Adrenal gland (tissue), 9 donors: ENCODE measurements at regions not wholly inside any gene's neighbourhood (a gene's known extent, or its start where the extent isn't known, plus 50 kb on each side); places are given as distances from the start of the nearest gene placed in this dataset.

Source experiments
- DNase-seq, 7 donors: peaks; one replicate each; pipeline ENCODE4 v3.0.0-alpha.2; 2019 to 2020
- H3K27ac ChIP-seq, 5 donors: fragments of 200-600 bp; sonication (generic) in 4 of 5; 1 replicate in 3 of 5; 2 replicates in 2 of 5; pipeline versions ENCODE4 v1.5.1 to v1.8.0; 2016 to 2020; ENCODE audit warnings: mild to moderate bottlenecking in 1 of 5
- H3K27me3 ChIP-seq: fragments of 200-600 bp; 2 replicates; pipeline ENCODE4 v1.8.0; 2021
- H3K36me3 ChIP-seq, 2 donors: fragments of 200-600 bp; replicated peaks in 1 of 2; 1 replicate in 1 of 2; 2 replicates in 1 of 2; pipeline versions ENCODE4 v1.5.1 to v1.8.0; 2018 to 2022
- H3K4me1 ChIP-seq, 2 donors: fragments of 200-600 bp; replicated peaks in 1 of 2; 1 replicate in 1 of 2; 2 replicates in 1 of 2; pipeline versions ENCODE4 v1.5.1 to v1.8.0; 2018 to 2021
- H3K4me3 ChIP-seq, 4 donors: fragments of 200-600 bp; sonication (generic) in 3 of 4; one replicate each; pipeline ENCODE4 v1.5.1; 2016 to 2018
- H3K9me3 ChIP-seq, 3 donors: fragments of 200-600 bp; sonication (generic) in 1 of 3; replicated peaks in 1 of 3; 1 replicate in 2 of 3; 2 replicates in 1 of 3; pipeline versions ENCODE4 v1.5.1 to v1.8.0; 2016 to 2021
- POLR2A ChIP-seq, 2 donors: fragments of 450-650 bp; IDR thresholded peaks; one replicate each; pipeline ENCODE4 v1.6.1; 2017; ENCODE audit warnings: antibody characterized with exemption in 2 of 2, mild to moderate bottlenecking in 2 of 2, moderate library complexity in 1 of 2
- WGBS, 4 donors: extraction: QIAGEN DNeasy Blood & Tissue Kit in 2 of 4; methylation state at CpG; one replicate each; pipeline versions ENCODE4 v1.1.5 to v1.1.7; 2013 to 2017; 5-methylcytosine and 5-hydroxymethylcytosine counted together
- intact Hi-C, 2 donors: fragments of 100-400 bp; cut with DNase I; formaldehyde crosslinking; loops; one replicate each; pipeline versions ENCODE4 v1.14.1 to v1.15.0; 2022 to 2023
- TF ChIP-seq, protein P1 (sequence below), 6 experiments: fragments of 450-650 bp in 4 of 6; fragments of 200-600 bp in 2 of 6; sonication (generic) in 1 of 6; IDR thresholded peaks; 1 replicate in 5 of 6; 2 replicates in 1 of 6; pipeline versions ENCODE4 v1.5.1 to v1.8.0; 2016 to 2021; ENCODE audit warnings: antibody characterized with exemption in 6 of 6, mild to moderate bottlenecking in 2 of 6, moderate library complexity in 1 of 6
- donor health status: healthy with polysubstance abuse.
- donor health status: Bipolar disorder and iron deficiency.
- donor health status: DM: yes; HTN: yes; CAD: no.
- donor health status: DM: no; HTN: no; CAD: no.
- donor health status: DM: no; HTN: no; CAD: no.

DNA sequence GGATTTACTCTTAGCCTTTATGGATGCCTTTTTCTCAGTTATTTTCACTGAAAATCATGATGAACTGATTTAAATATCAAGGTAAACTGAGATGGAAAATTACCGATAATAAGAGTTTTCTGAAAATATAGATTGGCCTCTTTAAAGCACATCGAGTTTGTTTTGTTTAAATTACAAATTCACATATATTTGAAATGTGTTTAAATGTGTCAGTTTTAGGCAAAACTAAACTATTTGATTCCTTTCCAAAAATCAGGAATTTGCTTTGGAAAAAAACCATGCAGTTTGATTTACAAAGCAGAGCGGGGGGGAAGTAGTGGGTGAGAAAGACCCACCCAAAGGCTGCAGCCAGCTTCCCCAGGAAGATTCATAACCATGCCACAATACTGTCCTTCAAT, 52.0 kb upstream of the EML4 start:
- Histone ChIP-seq H3K36me3 (no peaks in the 10 kb centered on the region), H3K4me1 (peaks cover 19 to 24% of the 10 kb centered on the region in 2 donors), H3K27me3 (no peaks in the 10 kb centered on the region), H3K4me3 (no peak overlapping the region), H3K9me3 (peaks cover 0 to 4% (median 0%) of the 10 kb centered on the region in 3 donors), H3K27ac (peak overlapping the region in 3 of 5 donors; percentile 62 to 66 (median 63))
- 31 to 53% (median 50%) methylated on average over 3 of the region's 3 CpGs for WGBS, 4 donors
- no peak for DNase-seq
- no peak for TF ChIP-seq POLR2A (IDR thresholded peaks at IDR 0.05)
- TF ChIP-seq, protein P1, sequence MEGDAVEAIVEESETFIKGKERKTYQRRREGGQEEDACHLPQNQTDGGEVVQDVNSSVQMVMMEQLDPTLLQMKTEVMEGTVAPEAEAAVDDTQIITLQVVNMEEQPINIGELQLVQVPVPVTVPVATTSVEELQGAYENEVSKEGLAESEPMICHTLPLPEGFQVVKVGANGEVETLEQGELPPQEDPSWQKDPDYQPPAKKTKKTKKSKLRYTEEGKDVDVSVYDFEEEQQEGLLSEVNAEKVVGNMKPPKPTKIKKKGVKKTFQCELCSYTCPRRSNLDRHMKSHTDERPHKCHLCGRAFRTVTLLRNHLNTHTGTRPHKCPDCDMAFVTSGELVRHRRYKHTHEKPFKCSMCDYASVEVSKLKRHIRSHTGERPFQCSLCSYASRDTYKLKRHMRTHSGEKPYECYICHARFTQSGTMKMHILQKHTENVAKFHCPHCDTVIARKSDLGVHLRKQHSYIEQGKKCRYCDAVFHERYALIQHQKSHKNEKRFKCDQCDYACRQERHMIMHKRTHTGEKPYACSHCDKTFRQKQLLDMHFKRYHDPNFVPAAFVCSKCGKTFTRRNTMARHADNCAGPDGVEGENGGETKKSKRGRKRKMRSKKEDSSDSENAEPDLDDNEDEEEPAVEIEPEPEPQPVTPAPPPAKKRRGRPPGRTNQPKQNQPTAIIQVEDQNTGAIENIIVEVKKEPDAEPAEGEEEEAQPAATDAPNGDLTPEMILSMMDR (IDR thresholded peaks at IDR 0.05) = no peak
- intact Hi-C loops = no loop called here

DNA sequence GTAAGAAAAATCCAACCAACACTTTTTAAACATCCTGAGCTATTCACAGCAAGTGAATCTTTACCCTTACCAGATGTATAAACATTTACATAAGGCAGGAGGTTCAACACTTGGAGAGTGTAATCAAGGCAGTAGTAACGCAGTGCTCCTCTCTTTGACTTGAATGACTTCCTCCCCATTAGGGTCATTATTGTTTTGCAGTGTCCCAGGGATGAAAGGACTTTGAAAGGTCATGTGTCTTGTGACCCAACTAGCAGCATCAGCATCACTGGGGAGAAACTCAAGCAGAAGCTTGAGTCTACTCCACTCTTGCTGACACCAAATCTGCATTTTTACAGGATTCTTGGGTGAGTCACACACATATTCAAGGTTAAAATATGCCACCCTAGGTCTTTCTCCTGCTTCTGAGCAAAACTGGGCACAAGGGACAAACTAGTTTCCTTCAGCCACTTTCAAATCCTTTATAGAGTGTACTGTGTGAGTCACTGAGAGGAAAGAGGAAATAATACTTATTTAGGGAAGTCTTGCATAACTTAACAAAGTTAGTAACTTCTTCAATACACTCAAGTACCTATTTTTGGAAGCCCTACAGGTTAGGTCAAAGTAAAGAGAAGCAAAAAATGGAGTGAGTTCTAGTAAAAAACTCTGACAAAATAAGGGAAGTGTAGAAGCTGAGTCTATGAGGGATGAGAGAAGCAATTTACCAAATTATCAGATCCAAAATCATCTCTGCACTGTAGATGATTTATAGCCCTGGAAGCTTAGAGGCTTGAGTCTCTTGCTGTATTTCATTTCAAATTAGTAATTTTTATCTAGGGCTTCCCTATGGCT, 51.0 kb upstream of the EML4 start:
- Histone ChIP-seq H3K27me3 (no peaks in the 10 kb centered on the region), H3K4me1 (peaks cover 19 to 24% of the 10 kb centered on the region in 2 donors), H3K9me3 (peaks cover 0 to 4% (median 0%) of the 10 kb centered on the region in 3 donors), H3K36me3 (no peaks in the 10 kb centered on the region), H3K27ac (peak overlapping the region in 4 of 5 donors; percentile 15 to 66 (median 62)), H3K4me3 (no peak overlapping the region)
- peak in 4 of 7 donors; percentile 32 to 73 (median 46) for DNase-seq
- TF ChIP-seq POLR2A (IDR thresholded peaks at IDR 0.05) = peak in 1 of 2 donors; percentile 31
- TF ChIP-seq, protein P1 (IDR thresholded peaks at IDR 0.05) = no peak
- intact Hi-C loops = no loop called here
- 7 to 19% (median 13%) methylated on average over 1 of the region's 1 CpG for WGBS, 4 donors

DNA sequence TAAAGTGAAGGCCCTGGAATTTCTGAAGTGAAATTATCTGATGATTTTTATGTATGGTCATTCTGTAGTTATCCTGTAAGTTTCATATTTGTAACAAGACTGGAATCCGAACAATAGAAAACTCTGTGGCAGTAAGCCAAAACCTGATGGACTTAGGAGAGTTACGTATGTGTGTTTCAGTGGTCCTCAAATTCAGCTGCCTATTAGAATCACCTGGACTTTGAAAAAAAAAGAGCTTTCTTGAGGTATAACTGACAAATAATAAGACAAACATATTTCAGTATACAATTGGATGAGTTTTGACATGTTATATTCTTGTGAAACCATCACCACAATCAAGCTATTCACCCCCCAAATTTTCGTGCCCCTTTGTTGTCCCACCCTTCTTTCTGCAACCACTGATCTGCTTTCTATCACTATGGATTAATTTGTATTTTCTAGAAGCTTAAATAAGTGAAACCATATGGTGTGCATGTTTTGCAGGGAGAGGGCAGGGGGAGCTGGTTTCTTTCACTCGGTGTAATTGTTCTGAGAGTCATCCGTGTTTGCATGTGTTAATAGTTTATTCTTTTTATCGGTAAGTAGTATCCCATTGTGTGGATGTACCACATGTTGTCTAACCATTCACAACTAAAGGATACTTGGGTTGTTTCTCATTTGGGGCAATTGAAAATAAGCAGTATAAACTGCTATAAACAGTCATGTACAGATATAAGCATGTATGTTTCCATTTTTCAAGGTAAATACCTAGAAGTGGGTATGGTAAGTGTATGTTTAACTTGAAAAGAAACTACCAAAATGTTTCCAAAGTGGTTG, 50.2 kb upstream of the EML4 start:
- H3K27ac ChIP-seq = peak overlapping the region in 3 of 5 donors; percentile 62 to 66 (median 63)
- no peak overlapping the region for H3K4me3 ChIP-seq
- peaks cover 0 to 4% (median 0%) of the 10 kb centered on the region in 3 donors for H3K9me3 ChIP-seq
- TF ChIP-seq, protein P1 (IDR thresholded peaks at IDR 0.05) = no peak
- no peak for TF ChIP-seq POLR2A (IDR thresholded peaks at IDR 0.05)
- peaks cover 19 to 24% of the 10 kb centered on the region in 2 donors for H3K4me1 ChIP-seq
- no peaks in the 10 kb centered on the region for H3K27me3 ChIP-seq
- H3K36me3 ChIP-seq = no peaks in the 10 kb centered on the region
- DNase-seq = no peak
- intact Hi-C loops = no loop called here
- WGBS, 4 donors = 70 to 74% (median 72%) methylated on average over 6 of the region's 6 CpGs
